HG02970 (cell line): ENCODE measurements at regions not wholly inside any gene's neighbourhood (a gene's known extent, or its start where the extent isn't known, plus 50 kb on each side); places are given as distances from the start of the nearest gene placed in this dataset.
"Not testable (repeated sequence)": the region's sequence is repeated elsewhere in the genome, so short reads cannot be mapped to it uniquely, and the experiment has no call there.

Experiments used
- ATAC-seq: cut with Tn5 transposase; IDR thresholded peaks from one replicate; pipeline ENCODE4 v1.9.1; 2021; ENCODE audit warnings: mild to moderate bottlenecking, moderate library complexity, moderate number of reproducible peaks; ENCODE audit not compliant: unreplicated experiment, low FRiP score

DNA sequence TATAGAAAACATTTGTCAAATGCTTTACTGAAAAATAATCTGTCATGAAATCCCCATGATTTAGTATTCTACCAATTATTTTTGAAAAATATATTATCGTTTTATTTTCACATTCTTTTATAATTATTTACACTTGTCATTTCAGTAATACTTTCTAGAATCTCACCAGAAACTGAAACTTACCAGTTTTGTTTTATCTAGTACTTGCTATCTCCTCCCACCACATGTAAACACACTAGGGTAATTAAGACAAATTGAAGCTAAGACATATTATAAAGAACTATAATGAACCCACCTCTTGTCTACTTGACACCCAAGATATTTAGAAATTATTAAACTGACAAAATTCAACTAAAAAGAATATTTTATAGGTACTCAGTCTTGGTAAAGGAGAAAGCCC, 51.5 kb upstream of the GRM3 start:
- ATAC-seq, result no peak

GRCh38 chr7:86574006-86574405, 69.7 kb upstream of the GRM3 start:
- ATAC-seq, result no peak

DNA sequence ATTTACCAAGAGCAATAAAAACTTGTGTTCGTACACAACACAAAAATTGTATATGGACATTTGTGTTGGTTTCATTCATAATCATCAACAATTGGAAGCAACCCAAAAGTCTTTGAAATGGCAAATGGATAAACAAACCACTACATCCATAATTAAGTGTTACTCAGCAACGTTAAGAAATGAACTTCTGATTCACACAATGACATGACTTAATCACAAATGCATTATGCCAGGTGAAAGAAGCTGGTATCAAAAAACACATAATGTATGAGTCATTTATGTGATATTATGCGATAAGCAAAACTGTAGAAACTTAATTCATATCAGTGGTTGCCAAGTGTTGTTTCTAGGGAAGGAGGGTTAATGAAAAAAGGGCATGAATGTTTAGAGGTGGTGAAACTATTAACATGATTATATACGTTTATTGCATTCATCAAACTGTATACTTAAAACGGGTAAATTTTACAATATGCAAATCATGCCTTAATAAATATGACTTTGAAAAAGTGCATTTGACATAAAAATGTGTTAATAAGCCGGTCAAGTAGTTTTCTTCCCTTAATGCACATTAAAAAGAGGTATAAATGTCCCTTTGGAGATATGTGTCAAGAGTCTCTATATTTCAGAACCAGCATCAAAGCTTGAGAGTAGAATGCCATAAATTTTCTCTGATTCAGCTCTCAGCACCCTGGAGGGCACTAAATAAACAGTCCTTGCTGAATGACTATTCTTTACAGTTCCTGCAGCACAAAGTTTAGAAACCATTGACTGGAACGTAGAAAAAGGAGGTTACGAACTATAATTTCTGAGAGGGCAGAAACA, 84.8 kb upstream of the GRM3 start:
- ATAC-seq, result no peak

GRCh38 chr7:86534641-86535040, 109.1 kb upstream of the GRM3 start:
- ATAC-seq, result no peak

- no peak for ATAC-seq
These were observed 139.5 kb upstream of the GRM3 start for GRCh38 chr7:86504229-86504628.

GRCh38 chr7:86499986-86500385, 143.7 kb upstream of the GRM3 start:
- ATAC-seq, result no peak

GRCh38 chr7:86485827-86486226, 157.9 kb upstream of the GRM3 start:
- no peak for ATAC-seq

GRCh38 chr7:86479144-86479543, 164.6 kb upstream of the GRM3 start:
- no peak for ATAC-seq

GRCh38 chr7:86477343-86477935, 166.3 kb upstream of the GRM3 start:
- ATAC-seq, result no peak

- ATAC-seq, result no peak
These were observed 172.9 kb upstream of the GRM3 start for GRCh38 chr7:86470763-86471162.

DNA sequence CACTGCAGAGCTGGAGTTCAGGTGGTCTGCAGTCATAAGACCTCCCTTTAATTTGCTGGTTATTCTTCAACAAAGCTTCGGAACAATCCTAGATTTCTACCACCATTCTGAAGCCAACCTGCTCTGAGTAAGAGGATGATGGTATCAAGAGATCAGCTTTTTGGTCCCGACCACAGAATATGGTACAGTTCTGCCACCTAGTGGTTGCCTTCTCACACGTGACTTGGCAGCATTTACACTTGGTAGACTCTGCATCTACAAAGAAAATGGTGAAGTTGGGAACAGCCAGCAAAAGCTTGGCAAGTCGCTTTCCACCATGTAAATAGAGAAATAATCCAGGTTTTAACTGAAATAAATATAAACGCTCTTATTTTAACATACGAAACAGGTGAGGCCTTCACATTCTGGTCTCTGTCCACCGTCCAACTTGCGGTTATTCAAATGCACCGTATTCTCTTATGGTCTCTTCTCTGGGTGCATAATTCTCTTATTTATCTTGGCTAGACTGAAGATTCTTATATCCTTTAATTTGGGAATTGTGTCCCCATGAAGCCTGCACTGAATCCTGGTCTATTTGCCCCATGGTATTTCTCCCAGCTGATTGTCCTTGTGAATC, 173.9 kb upstream of the GRM3 start:
- peak; percentile 96 for ATAC-seq

- no peak for ATAC-seq
These were observed 189.0 kb upstream of the GRM3 start for GRCh38 chr7:86454753-86455152.

GRCh38 chr7:86453454-86453853, 190.3 kb upstream of the GRM3 start:
- no peak for ATAC-seq

GRCh38 chr7:86448856-86449255, 194.9 kb upstream of the GRM3 start:
- ATAC-seq, result no peak

DNA sequence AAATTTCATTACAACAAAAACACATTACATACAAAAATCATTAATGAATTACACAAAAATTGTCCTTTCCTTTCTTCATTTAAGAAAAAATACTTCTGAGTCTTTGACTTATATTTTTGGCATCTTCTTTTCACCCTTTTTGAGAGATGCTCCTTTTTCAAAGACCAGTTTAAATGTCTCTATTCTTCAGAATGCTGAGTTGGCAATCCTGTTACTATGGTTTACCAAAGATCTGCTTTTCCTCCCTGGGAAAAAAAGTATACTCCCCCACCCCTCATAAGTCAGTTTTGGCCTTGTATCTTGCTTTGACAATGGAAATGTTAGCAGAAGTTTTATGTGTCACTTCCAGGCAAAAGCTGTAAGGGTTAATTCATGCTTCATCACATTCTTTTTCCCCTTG, 198.4 kb upstream of the GRM3 start:
- ATAC-seq, result no peak

GRCh38 chr7:86444245-86444644, 199.5 kb upstream of the GRM3 start:
- ATAC-seq, result no peak

GRCh38 chr7:86440420-86440819, 203.3 kb upstream of the GRM3 start:
- not testable (repeated sequence) for ATAC-seq

DNA sequence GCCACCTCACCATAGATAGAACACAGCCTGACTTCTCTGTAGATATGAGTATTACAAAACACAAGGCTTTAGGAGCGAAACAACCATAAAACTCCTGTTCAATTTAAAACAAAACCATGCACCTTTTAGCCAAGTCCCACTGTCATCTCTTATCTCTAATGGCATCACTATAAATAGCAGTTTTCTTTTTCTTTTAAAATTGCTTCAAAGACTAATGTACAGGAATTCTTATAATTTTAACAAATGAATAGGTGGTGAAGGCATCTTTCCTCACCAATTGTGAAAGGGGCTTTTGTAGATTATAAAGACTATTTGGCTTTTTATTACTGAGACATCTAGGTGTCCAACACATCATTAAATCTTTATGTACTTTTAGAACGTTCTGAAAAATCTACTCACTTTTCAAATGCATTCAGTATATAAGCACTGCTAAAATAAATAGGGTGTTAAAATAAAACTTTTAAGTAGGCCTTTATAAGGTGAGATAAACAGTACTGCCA, 205.7 kb upstream of the GRM3 start:
- no peak for ATAC-seq

DNA sequence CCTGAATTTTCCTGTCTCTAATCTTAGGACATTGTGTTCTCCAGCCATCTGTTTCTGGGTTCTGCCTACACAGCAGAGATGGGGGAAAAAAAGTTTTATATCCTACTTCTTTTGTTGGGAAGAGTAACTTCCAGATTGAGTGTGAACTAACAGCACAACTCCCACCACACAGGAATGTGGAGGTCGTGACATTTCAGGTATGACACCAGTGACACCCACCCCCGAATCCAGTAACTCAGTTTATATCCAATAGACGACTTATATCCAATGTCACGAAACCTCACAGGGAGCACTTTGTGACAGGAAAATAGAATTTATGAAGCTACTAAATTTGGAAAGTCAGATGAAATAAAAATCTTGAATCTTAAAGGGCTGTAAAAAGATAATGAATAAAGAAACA, 211.9 kb upstream of the GRM3 start:
- no peak for ATAC-seq

- no peak for ATAC-seq
These were observed 231.9 kb upstream of the GRM3 start for GRCh38 chr7:86411814-86412213.

DNA sequence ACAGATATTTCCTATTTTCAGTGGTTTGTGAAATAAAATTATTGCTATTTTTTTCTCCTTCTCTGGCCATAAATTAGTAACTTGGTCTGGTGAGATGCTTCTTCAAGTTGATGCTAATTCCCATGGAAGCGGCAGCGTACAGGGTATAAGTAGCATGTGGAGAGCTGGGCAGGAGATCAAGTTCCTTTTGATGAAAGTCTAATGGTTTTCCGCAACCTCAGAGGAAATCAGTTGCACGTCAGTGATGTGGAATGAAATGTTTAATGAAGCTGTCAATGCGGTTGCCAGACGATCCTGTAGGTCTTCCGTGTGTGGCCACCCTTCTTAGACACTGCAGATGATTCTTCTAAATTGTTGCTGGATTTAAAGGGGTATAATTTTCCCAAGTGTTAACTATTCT, 236.4 kb upstream of the GRM3 start:
- no peak for ATAC-seq

DNA sequence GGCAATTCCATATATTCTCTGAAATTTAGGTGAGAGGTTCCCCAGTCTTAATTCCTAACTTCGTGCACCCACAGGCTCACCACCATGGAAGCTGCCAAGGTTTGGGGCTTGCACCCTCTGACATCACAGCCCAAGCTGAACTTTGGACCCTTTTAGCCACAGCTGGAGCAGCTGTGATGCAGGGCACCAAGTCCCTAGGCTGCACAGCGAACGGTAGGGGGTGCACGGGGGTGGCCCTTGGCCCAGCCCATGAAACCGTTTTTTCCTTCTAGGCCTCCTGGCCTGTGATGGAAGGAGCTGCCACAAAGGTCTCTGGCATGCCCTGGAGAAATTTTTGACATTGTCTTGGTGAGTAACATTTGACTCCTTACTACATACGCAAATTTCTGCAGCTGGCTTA, 251.9 kb upstream of the GRM3 start:
- ATAC-seq, result no peak
